ENCODE measurements at regions not wholly inside any gene's neighbourhood (a gene's known extent, or its start where the extent isn't known, plus 50 kb on each side); places are given as distances from the start of the nearest gene placed in this dataset.

DNA sequence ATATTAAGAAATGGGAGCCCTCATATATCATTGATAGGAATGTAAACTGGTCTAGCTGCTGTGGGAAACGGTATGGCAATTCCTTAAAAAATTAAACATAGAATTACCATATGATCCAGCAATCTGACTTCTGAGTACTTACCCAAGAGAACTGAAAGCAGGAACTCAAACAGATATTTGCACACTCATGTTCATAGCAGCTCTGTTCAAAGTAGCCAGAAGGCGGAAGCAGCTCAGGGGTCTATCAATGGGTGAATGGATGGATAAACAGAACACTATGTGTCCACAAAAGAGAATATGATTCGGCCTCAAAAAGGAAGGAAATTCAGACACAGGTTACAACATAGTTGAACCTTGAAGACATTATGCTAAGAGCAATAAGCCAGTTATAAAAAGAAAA, 135.7 kb upstream of the NDUFV2 start:
- TF ChIP-seq POLR2A (IDR thresholded peaks at IDR 0.05) (no peak), CTCF (IDR thresholded peaks at IDR 0.05) (no peak), POLR2AphosphoS5 (IDR thresholded peaks at IDR 0.05) (no peak)

All from breast epithelium (tissue), 3 donors.